K562 (cell line): ENCODE measurements at regions not wholly inside any gene's neighbourhood (a gene's known extent, or its start where the extent isn't known, plus 50 kb on each side); places are given as distances from the start of the nearest gene placed in this dataset.

ENCODE experiments used
- ATAC-seq: fragments of 200-7000 bp; cut with Tn5 transposase; 3 replicates; pipeline ENCODE4 v1.9.1; 2020; ENCODE audit warnings: moderate library complexity
- BruUV-seq: library from RNA; stranded (reverse); fragments of 400-500 nt; replicated peaks from 2 replicates; lab custom pipeline; 2021; lab: Mats Ljungman, UMichigan
- CTCF ChIA-PET: fragments of 300-600 bp; formaldehyde crosslinking; extraction: SDS; loops from one replicate; lab custom pipeline; 2021; ENCODE audit warnings: low intra/inter-chr PET ratio; lab: Yijun Ruan, JAX
- POLR2A ChIA-PET: fragments of 300-600, 350-650 bp; sonication (Branson Sonifier 250); formaldehyde crosslinking; extraction: SDS; loops from one replicate; lab custom pipeline; 2021; ENCODE audit warnings: antibody characterized with exemption, inconsistent platforms; lab: Yijun Ruan, JAX
- DNase-seq, 4 experiments: peaks; one replicate each; pipeline versions ENCODE4 v3.0.0 to v3.0.0-alpha.2; 2011 to 2018; ENCODE audit warnings: low spot score in 3 of 4, mixed read lengths in 3 of 4; ENCODE audit errors: extremely low read depth in 1 of 4
- FAIRE-seq: peaks from 2 replicates; lab custom pipeline; 2011; peaks lifted over from hg19 to GRCh38; lab: Jason Lieb, UNC
- H2AFZ ChIP-seq: 2 replicates; pipeline ENCODE4 v1.6.0; 2011; ENCODE audit warnings: low read depth, low read length, control low read depth, inconsistent platforms
- H3K27ac ChIP-seq: fragments of 200-600 bp; 3 replicates; pipeline ENCODE4 v1.8.0; 2011; ENCODE audit warnings: low read depth, mild to moderate bottlenecking, control low read depth, inconsistent platforms, low read length, moderate library complexity, mixed read lengths; ENCODE audit errors: extremely low read depth
- H3K27me3 ChIP-seq, 2 experiments: fragments of 300-600 bp in 1 of 2; 2 replicates in 1 of 2; 3 replicates in 1 of 2; pipeline versions ENCODE4 v1.6.0 to v1.8.0; 2011; ENCODE audit warnings: inconsistent platforms in 2 of 2, low read length in 2 of 2, mild to moderate bottlenecking in 1 of 2, mixed read lengths in 1 of 2, moderate library complexity in 1 of 2; ENCODE audit not compliant: control insufficient read depth in 2 of 2, insufficient read depth in 2 of 2
- H3K36me3 ChIP-seq: fragments of 300-600 bp; 3 replicates; pipeline ENCODE4 v1.8.0; 2011; ENCODE audit warnings: mild to moderate bottlenecking, low read length, inconsistent platforms; ENCODE audit not compliant: control insufficient read depth, insufficient read depth
- H3K4me1 ChIP-seq, 2 experiments: fragments of 200-600 bp in 1 of 2; replicated peaks in 1 of 2; 2 replicates in 1 of 2; 3 replicates in 1 of 2; pipeline versions ENCODE4 v1.5.1 to v1.8.0; 2011; ENCODE audit warnings: inconsistent platforms in 2 of 2, low read length in 2 of 2, mild to moderate bottlenecking in 1 of 2, mixed read lengths in 1 of 2, moderate library complexity in 1 of 2; ENCODE audit not compliant: control insufficient read depth in 2 of 2, insufficient read depth in 2 of 2
- H3K4me2 ChIP-seq: 2 replicates; pipeline ENCODE4 v1.6.1; 2011; ENCODE audit warnings: low read length, control low read depth, inconsistent platforms, mixed read lengths; ENCODE audit not compliant: insufficient read depth
- H3K4me3 ChIP-seq: fragments of 200-600 bp; sonication (generic), shearing (Covaris generic); 2 replicates; pipeline ENCODE4 v1.5.1; 2016; ENCODE audit warnings: control low read depth, inconsistent platforms
- H3K79me2 ChIP-seq: fragments of 200-600 bp; 3 replicates; pipeline ENCODE4 v1.8.0; 2011; ENCODE audit warnings: low read length, inconsistent platforms; ENCODE audit not compliant: control insufficient read depth, insufficient read depth
- H3K9ac ChIP-seq, 2 experiments: 2 replicates each; pipeline versions ENCODE4 v1.6.0 to v1.6.1; 2011; ENCODE audit warnings: low read depth in 2 of 2, low read length in 2 of 2, control low read depth in 1 of 2, inconsistent platforms in 1 of 2, mild to moderate bottlenecking in 1 of 2, mixed read lengths in 1 of 2; ENCODE audit not compliant: insufficient read depth in 1 of 2
- H3K9me1 ChIP-seq: one replicate; pipeline ENCODE4 v1.6.0; 2011; ENCODE audit warnings: inconsistent platforms, mild to moderate bottlenecking, low read length, moderate library complexity; ENCODE audit not compliant: control insufficient read depth, insufficient read depth
- H3K9me3 ChIP-seq: replicated peaks from 2 replicates; pipeline ENCODE4 v1.5.1; 2011; ENCODE audit warnings: low read depth, low read length, inconsistent platforms; ENCODE audit not compliant: control insufficient read depth, insufficient read depth
- H4K20me1 ChIP-seq: replicated peaks from 2 replicates; pipeline ENCODE4 v1.6.1; 2011; ENCODE audit warnings: low read length, inconsistent platforms, mixed read lengths; ENCODE audit not compliant: control insufficient read depth, insufficient read depth
- ARID3A ChIP-seq: IDR thresholded peaks from 2 replicates; pipeline ENCODE4 v1.6.1; 2012; ENCODE audit warnings: low read depth, low read length, improper control_type of control experiment, borderline replicate concordance
- CC2D1A ChIP-seq: fragments of 450-650 bp; IDR thresholded peaks from 2 replicates; pipeline ENCODE4 v1.6.1; 2017; ENCODE audit warnings: mild to moderate bottlenecking
- DACH1 ChIP-seq: fragments of 450-650 bp; IDR thresholded peaks from 2 replicates; pipeline ENCODE4 v1.6.1; 2018; ENCODE audit not compliant: partially characterized antibody
- HOXB6 ChIP-seq: fragments of 250-450 bp; sonication (Bioruptor Pico); IDR thresholded peaks from 2 replicates; pipeline ENCODE4 v1.5.1; 2022; ENCODE audit warnings: mild to moderate bottlenecking, borderline replicate concordance
- KAT8 ChIP-seq: fragments of 450-650 bp; IDR thresholded peaks from 2 replicates; pipeline ENCODE4 v1.6.1; 2016; ENCODE audit warnings: low read depth, mild to moderate bottlenecking
- KDM4B ChIP-seq, 2 experiments: fragments of 450-650 bp in 1 of 2; sonication (generic) in 1 of 2; IDR thresholded peaks; 2 replicates each; pipeline ENCODE4 v1.6.1; 2016 to 2017; ENCODE audit warnings: borderline replicate concordance in 2 of 2, antibody characterized with exemption in 1 of 2, low read depth in 1 of 2, mild to moderate bottlenecking in 1 of 2
- KLF13 ChIP-seq: fragments of 450-650 bp; IDR thresholded peaks from 2 replicates; pipeline ENCODE4 v1.6.1; 2016; ENCODE audit warnings: missing genetic modification characterization, low read depth, mild to moderate bottlenecking, missing compliant biosample characterization, moderate library complexity, borderline replicate concordance
- LEF1 ChIP-seq: fragments of 450-650 bp; IDR thresholded peaks from 2 replicates; pipeline ENCODE4 v1.6.1; 2016; ENCODE audit warnings: mild to moderate bottlenecking
- MAFK ChIP-seq: IDR thresholded peaks from 2 replicates; pipeline ENCODE4 v1.6.1; 2011; ENCODE audit warnings: low read length, improper control_type of control experiment
- POLR2G ChIP-seq: fragments of 200-400 bp; formaldehyde crosslinking; IDR thresholded peaks from 2 replicates; pipeline ENCODE4 v1.6.1; 2017; ENCODE audit warnings: low read depth, mild to moderate bottlenecking, antibody characterized with exemption, low read length, moderate library complexity
- SNAPC5 ChIP-seq: fragments of 250-450 bp; sonication (Bioruptor Pico); IDR thresholded peaks from 2 replicates; pipeline ENCODE4 v1.8.0; 2021; ENCODE audit warnings: moderate library complexity, mild to moderate bottlenecking, inconsistent platforms
- TCFL5 ChIP-seq: fragments of 250-450 bp; sonication (Bioruptor Pico); conservative IDR thresholded peaks from 2 replicates; pipeline ENCODE4 v1.6.1; 2021; ENCODE audit warnings: mild to moderate bottlenecking, moderate library complexity, matching md5 sums
- THRAP3 ChIP-seq: fragments of 450-650 bp; IDR thresholded peaks from 2 replicates; pipeline ENCODE4 v1.6.1; 2016; ENCODE audit warnings: mild to moderate bottlenecking, inconsistent platforms, borderline replicate concordance
- U2AF2 ChIP-seq: fragments of 200-400 bp; formaldehyde crosslinking; optimal IDR thresholded peaks from 2 replicates; pipeline ENCODE3; 2017; ENCODE audit warnings: low read depth, mild to moderate bottlenecking, low read length
- ZHX1 ChIP-seq: fragments of 150-350 bp; conservative IDR thresholded peaks from 2 replicates; pipeline ENCODE4 v1.6.1; 2014; ENCODE audit warnings: low read length
- WGBS: fragments of 100-300 bp; shearing (Covaris generic); methylation state at CpG from one replicate; pipeline ENCODE4 v1.1.6; 2016; ENCODE audit warnings: low coverage, mixed read lengths; ENCODE audit not compliant: insufficient coverage; ENCODE audit errors: missing lambda C conversion rate; 5-methylcytosine and 5-hydroxymethylcytosine counted together
- in situ Hi-C: fragments of 300-500 bp; cut with MboI; formaldehyde crosslinking; loops from 4 replicates; pipeline ENCODE4 v1.15.0; 2018; ENCODE audit warnings: inconsistent platforms, mixed read lengths
- intact Hi-C: fragments of 100-400 bp; cut with micrococcal nuclease; formaldehyde crosslinking; loops from 2 replicates; pipeline ENCODE4 v1.14.2; 2022
- TF ChIP-seq, protein P1 (sequence below): sonication (generic); formaldehyde crosslinking; IDR thresholded peaks from 2 replicates; pipeline ENCODE4 v1.8.0; 2022; ENCODE audit warnings: mild to moderate bottlenecking, missing genetic modification reagents

DNA sequence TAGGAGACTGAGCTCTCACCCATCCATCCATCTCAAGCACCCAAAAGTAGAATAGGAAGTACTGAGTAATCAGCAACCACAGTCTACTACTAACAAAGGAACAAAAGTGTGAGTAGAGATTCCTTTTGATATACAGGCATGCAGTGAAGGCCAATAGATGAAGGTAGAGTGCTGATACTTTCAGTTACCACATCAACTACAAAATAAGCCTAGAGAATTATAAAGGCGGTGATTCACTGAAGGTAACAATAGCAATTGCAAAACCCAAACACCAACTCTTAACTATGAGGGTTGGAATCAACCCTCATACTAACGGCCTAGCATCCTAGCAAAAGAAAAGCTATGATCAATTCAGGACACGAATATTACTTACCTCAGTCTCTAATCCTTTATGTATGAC lies 992.6 kb downstream of the DNAH5 start:
- POLR2A ChIA-PET, result no interaction called here
- Histone ChIP-seq H2AFZ (no peak overlapping the region), H3K36me3 (no peaks in the 10 kb centered on the region), H3K27me3 (no peaks in the 10 kb centered on the region), H3K9me3 (no peaks in the 10 kb centered on the region), H3K9me1 (no peaks in the 10 kb centered on the region), H3K27ac (no peak overlapping the region), H4K20me1 (no peaks in the 10 kb centered on the region), H3K9ac (no peak overlapping the region), H3K4me2 (no peak overlapping the region), H3K79me2 (no peaks in the 10 kb centered on the region), H3K4me1 (no peaks in the 10 kb centered on the region), H3K4me3 (no peak overlapping the region)
- CTCF ChIA-PET, result no interaction called here
- intact Hi-C loops (no loop called here), in situ Hi-C loops (no loop called here)
- 6% methylated on average over 3 of the region's 3 CpGs for WGBS
- no peak for TF ChIP-seq LEF1
- no peak for TF ChIP-seq KLF13 (tag)
- no peak for TF ChIP-seq U2AF2
- no peak for TF ChIP-seq POLR2G
- TF ChIP-seq DACH1, result no peak
- no peak for TF ChIP-seq TCFL5 (CRISPR knock-in tag)
- no peak for TF ChIP-seq THRAP3
- TF ChIP-seq, protein P1, sequence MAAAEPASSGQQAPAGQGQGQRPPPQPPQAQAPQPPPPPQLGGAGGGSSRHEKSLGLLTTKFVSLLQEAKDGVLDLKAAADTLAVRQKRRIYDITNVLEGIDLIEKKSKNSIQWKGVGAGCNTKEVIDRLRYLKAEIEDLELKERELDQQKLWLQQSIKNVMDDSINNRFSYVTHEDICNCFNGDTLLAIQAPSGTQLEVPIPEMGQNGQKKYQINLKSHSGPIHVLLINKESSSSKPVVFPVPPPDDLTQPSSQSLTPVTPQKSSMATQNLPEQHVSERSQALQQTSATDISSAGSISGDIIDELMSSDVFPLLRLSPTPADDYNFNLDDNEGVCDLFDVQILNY (CRISPR knock-in tag), result no peak
- TF ChIP-seq ARID3A, result no peak
- TF ChIP-seq SNAPC5 (CRISPR knock-in tag), result no peak
- TF ChIP-seq KDM4B (IDR thresholded peaks at IDR 0.05; ENCODE audit: borderline replicate concordance in 2 of 2, low read depth in 1 of 2), result no peak
- TF ChIP-seq HOXB6 (CRISPR knock-in tag), result no peak
- TF ChIP-seq ZHX1, result no peak
- no peak for TF ChIP-seq MAFK
- TF ChIP-seq CC2D1A, result no peak
- TF ChIP-seq KAT8, result no peak
- no peak for ATAC-seq
- no TSS peak for BruUV-seq
- no peak for FAIRE-seq
- DNase-seq, result no peak
